Panc1 (cell line): ENCODE measurements at regions not wholly inside any gene's neighbourhood (a gene's known extent, or its start where the extent isn't known, plus 50 kb on each side); places are given as distances from the start of the nearest gene placed in this dataset.

Experiments used
- ATAC-seq: fragments of 200-7000 bp; cut with Tn5 transposase; 2 replicates; pipeline ENCODE4 v1.9.1; 2020; ENCODE audit warnings: mild to moderate bottlenecking, moderate library complexity
- BruUV-seq: library from RNA; stranded (reverse); fragments of 400-500 nt; replicated peaks from 2 replicates; lab custom pipeline; 2021; lab: Mats Ljungman, UMichigan
- CTCF ChIA-PET: fragments of 300-600 bp; sonication (Branson Sonifier 250); formaldehyde crosslinking; loops from one replicate; lab custom pipeline; 2022; ENCODE audit warnings: antibody characterized with exemption; lab: Charles Lee
- POLR2A ChIA-PET: fragments of 300-600 bp; sonication (Branson Sonifier 250); formaldehyde crosslinking; loops from one replicate; lab custom pipeline; 2022; ENCODE audit warnings: antibody characterized with exemption; lab: Charles Lee
- DNase-seq: peaks from one replicate; pipeline ENCODE4 v3.0.0-alpha.2; 2010; ENCODE audit warnings: low read depth, low spot score
- H3K27ac ChIP-seq: 2 replicates; pipeline ENCODE4 v1.5.1; 2011; ENCODE audit warnings: mild to moderate bottlenecking, low read length, inconsistent platforms
- H3K27me3 ChIP-seq: fragments of 200-500 bp; sonication (Bioruptor generic); 2 replicates; pipeline ENCODE4 v1.6.0; 2014; ENCODE audit warnings: low read length, inconsistent platforms; ENCODE audit not compliant: control insufficient read depth, insufficient read depth
- H3K36me3 ChIP-seq: fragments of 200-500 bp; sonication (Bioruptor generic); 2 replicates; pipeline ENCODE4 v1.5.1; 2014; ENCODE audit warnings: inconsistent platforms, mild to moderate bottlenecking, low read length, moderate library complexity; ENCODE audit not compliant: control insufficient read depth, insufficient read depth
- H3K4me1 ChIP-seq: 2 replicates; pipeline ENCODE4 v1.5.1; 2011; ENCODE audit warnings: inconsistent platforms, mild to moderate bottlenecking, low read length, moderate library complexity; ENCODE audit not compliant: control insufficient read depth, insufficient read depth
- H3K4me3 ChIP-seq, 2 experiments: 2 replicates each; pipeline ENCODE4 v1.5.1; 2011 to 2012; ENCODE audit warnings: low read depth in 2 of 2, low read length in 2 of 2, mild to moderate bottlenecking in 2 of 2, inconsistent platforms in 1 of 2, moderate library complexity in 1 of 2
- H3K9me3 ChIP-seq: fragments of 200-500 bp; sonication (Bioruptor generic); 2 replicates; pipeline ENCODE4 v1.5.1; 2014; ENCODE audit warnings: low read depth, mild to moderate bottlenecking, inconsistent platforms, low read length, moderate library complexity; ENCODE audit not compliant: control insufficient read depth, insufficient read depth
- CTCF ChIP-seq: fragments of 450-650 bp; IDR thresholded peaks from 2 replicates; pipeline ENCODE4 v1.5.1; 2017; ENCODE audit warnings: mild to moderate bottlenecking
- POLR2AphosphoS5 ChIP-seq: IDR thresholded peaks from 2 replicates; pipeline ENCODE4 v1.6.1; 2012; ENCODE audit warnings: mild to moderate bottlenecking, low read depth, low read length, moderate library complexity
- REST ChIP-seq, 2 experiments: IDR thresholded peaks; 2 replicates each; pipeline ENCODE4 v1.6.1; 2011 to 2012; ENCODE audit warnings: low read depth in 2 of 2, control low read depth in 1 of 2, low read length in 1 of 2, mild to moderate bottlenecking in 1 of 2, moderate library complexity in 1 of 2; ENCODE audit not compliant: insufficient read depth in 1 of 2
- SIN3A ChIP-seq: IDR thresholded peaks from 2 replicates; pipeline ENCODE4 v1.6.1; 2012; ENCODE audit warnings: low read depth, mild to moderate bottlenecking, low read length, moderate library complexity, borderline replicate concordance; ENCODE audit not compliant: insufficient read depth
- TCF7L2 ChIP-seq: IDR thresholded peaks from 2 replicates; pipeline ENCODE4 v1.6.1; 2011; ENCODE audit warnings: mild to moderate bottlenecking, low read depth, low read length, inconsistent platforms
- in situ Hi-C: cut with HindIII; loops from 2 replicates; pipeline ENCODE4 v1.10.0; 2016; ENCODE audit warnings: low sequenced_read_pairs, low pct_unique_long_range_greater_than_20kb
- intact Hi-C: fragments of 100-400 bp; cut with micrococcal nuclease; formaldehyde crosslinking; loops from one replicate; pipeline ENCODE4 v1.10.0; 2022; ENCODE audit not compliant: unreplicated experiment

DNA sequence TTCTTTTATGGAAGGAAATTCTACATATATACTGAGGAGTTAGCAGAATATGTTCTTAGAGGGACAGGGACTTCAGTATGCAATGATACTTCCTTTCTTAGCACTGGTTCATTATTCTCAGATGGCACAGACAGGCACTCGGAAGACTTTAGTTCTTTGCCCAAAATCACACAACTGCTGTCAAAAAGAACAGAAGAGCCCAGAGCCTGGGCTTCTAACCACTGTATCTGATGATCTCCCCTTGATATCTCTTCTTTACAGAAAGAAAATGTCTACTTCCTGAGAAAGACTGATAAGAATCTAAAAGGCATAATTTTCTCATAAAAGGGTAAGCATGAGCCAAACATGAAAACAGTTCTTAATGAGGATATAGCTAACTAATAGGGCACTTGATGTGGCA, 2034.2 kb upstream of the PRR20A start:
- BruUV-seq = no TSS peak
- CTCF ChIA-PET = no interaction called here
- intact Hi-C loops = no loop called here

DNA sequence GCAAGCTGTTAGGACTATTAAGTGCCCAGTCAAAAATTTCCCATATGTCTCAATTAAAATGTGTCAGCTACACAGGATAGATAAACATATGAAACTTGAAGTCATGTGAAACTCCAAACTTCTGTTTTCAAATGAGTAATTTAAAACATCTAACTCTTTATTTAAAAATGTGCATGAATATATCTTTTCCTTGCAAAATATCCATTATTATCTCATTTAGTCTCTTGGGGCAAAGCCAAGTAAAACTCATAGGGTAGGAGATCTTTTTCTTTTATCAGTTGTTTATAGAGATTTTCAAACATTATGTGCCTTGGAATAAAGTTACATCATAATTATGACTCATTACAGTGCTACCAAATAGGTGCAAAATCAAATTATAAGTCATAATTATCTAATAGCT, 2020.1 kb upstream of the PRR20A start:
- Histone ChIP-seq H3K27me3 (no peaks in the 10 kb centered on the region), H3K4me3 (no peak overlapping the region), H3K27ac (no peak overlapping the region), H3K9me3 (no peaks in the 10 kb centered on the region), H3K36me3 (no peaks in the 10 kb centered on the region), H3K4me1 (no peaks in the 10 kb centered on the region)
- in situ Hi-C loops (no loop called here), intact Hi-C loops (no loop called here)
- DNase-seq (no peak), ATAC-seq (no peak)
- ChIA-PET CTCF (no interaction called here), POLR2A (no interaction called here)
- TF ChIP-seq CTCF (no peak), TCF7L2 (no peak), SIN3A (no peak), REST (IDR thresholded peaks at IDR 0.05; ENCODE audit: insufficient read depth in 1 of 2, low read depth in 2 of 2, low read length in 1 of 2) (no peak), POLR2AphosphoS5 (no peak)
- no TSS peak for BruUV-seq

More for the DNA sequence above, 2034.2 kb upstream of the PRR20A start:
- no peak for DNase-seq
- POLR2A ChIA-PET = no interaction called here
- H3K27ac ChIP-seq = no peak overlapping the region
- no peak for TF ChIP-seq REST (IDR thresholded peaks at IDR 0.05; ENCODE audit: insufficient read depth in 1 of 2, low read depth in 2 of 2, low read length in 1 of 2)
- TF ChIP-seq SIN3A = no peak
- no peak for TF ChIP-seq POLR2AphosphoS5
- no peak for TF ChIP-seq CTCF
- no peak for TF ChIP-seq TCF7L2
- no peaks in the 10 kb centered on the region for H3K27me3 ChIP-seq
- no peaks in the 10 kb centered on the region for H3K9me3 ChIP-seq
- H3K36me3 ChIP-seq = no peaks in the 10 kb centered on the region
- H3K4me3 ChIP-seq = no peak overlapping the region
- ATAC-seq = no peak
- in situ Hi-C loops = no loop called here
- no peaks in the 10 kb centered on the region for H3K4me1 ChIP-seq
